HG02763 (cell line): ENCODE measurements at regions not wholly inside any gene's neighbourhood (a gene's known extent, or its start where the extent isn't known, plus 50 kb on each side); places are given as distances from the start of the nearest gene placed in this dataset.

Experiments
- ATAC-seq: cut with Tn5 transposase; IDR thresholded peaks from one replicate; pipeline ENCODE4 v1.9.1; 2021; ENCODE audit warnings: mild to moderate bottlenecking, moderate library complexity; ENCODE audit not compliant: unreplicated experiment

- ATAC-seq: no peak
These were observed 150.1 kb upstream of the SHH start for GRCh38 chr7:155962191-155962967.

GRCh38 chr7:155961241-155962190, 149.3 kb upstream of the SHH start:
- no peak for ATAC-seq

- no peak for ATAC-seq
These were observed 147.6 kb upstream of the SHH start for GRCh38 chr7:155959894-155960293.

- ATAC-seq: no peak
These were observed 144.7 kb upstream of the SHH start for GRCh38 chr7:155956977-155957376.

- no peak for ATAC-seq
These were observed 143.0 kb upstream of the SHH start for GRCh38 chr7:155955367-155955635.

- no peak for ATAC-seq
These were observed 142.5 kb upstream of the SHH start for GRCh38 chr7:155954550-155955366.

- no peak for ATAC-seq
These were observed 141.7 kb upstream of the SHH start for GRCh38 chr7:155953781-155954549.

- ATAC-seq: no peak
These were observed 141.2 kb upstream of the SHH start for GRCh38 chr7:155953501-155953778.

GRCh38 chr7:155951554-155952158, 139.4 kb upstream of the SHH start:
- ATAC-seq: no peak

GRCh38 chr7:155950898-155951553, 138.8 kb upstream of the SHH start:
- ATAC-seq: no peak

- ATAC-seq: no peak
These were observed 136.6 kb upstream of the SHH start for GRCh38 chr7:155948845-155949244.

GRCh38 chr7:155948423-155948822, 136.2 kb upstream of the SHH start:
- ATAC-seq: no peak

- ATAC-seq: no peak
These were observed 134.8 kb upstream of the SHH start for GRCh38 chr7:155947051-155947450.

- no peak for ATAC-seq
These were observed 133.5 kb upstream of the SHH start for GRCh38 chr7:155945670-155946325.

GRCh38 chr7:155944901-155945300, 132.6 kb upstream of the SHH start:
- no peak for ATAC-seq

GRCh38 chr7:155943251-155943899, 131.1 kb upstream of the SHH start:
- ATAC-seq: no peak

- ATAC-seq: no peak
These were observed 130.1 kb upstream of the SHH start for GRCh38 chr7:155942226-155942950.

- no peak for ATAC-seq
These were observed 129.4 kb upstream of the SHH start for GRCh38 chr7:155941688-155942087.
